ENCODE measurements at regions not wholly inside any gene's neighbourhood (a gene's known extent, or its start where the extent isn't known, plus 50 kb on each side); places are given as distances from the start of the nearest gene placed in this dataset.

- no peak for DNase-seq
These were observed 56.9 kb upstream of the SIMC1 start for GRCh38 chr5:176181271-176181855.

GRCh38 chr5:176183321-176184074 is 54.7 kb upstream of the SIMC1 start:
- DNase-seq = peak; percentile 94

GRCh38 chr5:176184608-176185132 is 53.6 kb upstream of the SIMC1 start:
- DNase-seq = no peak

- peak; percentile 74 for DNase-seq
These were observed 53.0 kb upstream of the SIMC1 start for GRCh38 chr5:176185133-176185733.

GRCh38 chr5:176186107-176186506 is 52.1 kb upstream of the SIMC1 start:
- no peak for DNase-seq

GRCh38 chr5:176187276-176188062 is 50.8 kb upstream of the SIMC1 start:
- DNase-seq = no peak

DNA sequence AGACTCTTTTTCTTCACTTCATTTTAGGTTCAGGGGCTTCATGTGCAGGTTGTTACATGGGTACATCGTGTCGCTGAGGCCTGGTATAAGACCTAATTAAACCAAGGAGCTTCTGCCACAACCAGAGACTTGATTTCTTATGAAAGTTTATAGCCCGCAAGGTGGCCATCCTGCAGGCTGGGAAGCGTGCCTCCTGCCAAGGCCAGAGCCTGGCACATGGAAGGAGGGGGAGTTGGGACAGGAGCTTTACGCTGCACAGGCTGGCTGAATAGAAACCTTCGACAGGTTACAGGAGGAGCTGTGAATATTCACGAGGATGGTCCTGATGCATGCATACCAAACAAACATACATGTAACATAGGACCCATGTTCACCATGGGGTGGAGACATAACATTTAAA is 50.1 kb upstream of the SIMC1 start:
- no peak for DNase-seq
